ENCODE measurements at regions not wholly inside any gene's neighbourhood (a gene's known extent, or its start where the extent isn't known, plus 50 kb on each side); places are given as distances from the start of the nearest gene placed in this dataset.

- H3K9ac ChIP-seq (ENCODE audit: extremely low read depth, low read length, poor library complexity, severe bottlenecking), result no peak overlapping the region
- H3K9me3 ChIP-seq (ENCODE audit: control insufficient read depth, low read length), result peaks cover 6% of the 10 kb centered on the region
- no peak overlapping the region for H3K27ac ChIP-seq (ENCODE audit: low read depth, low read length)
- H3K4me1 ChIP-seq (ENCODE audit: control insufficient read depth, insufficient read depth, low read length), result no peaks in the 10 kb centered on the region
- WGBS, 2 experiments (ENCODE audit: insufficient coverage in 1 of 2, insufficient read length in 1 of 2), result 93 to 94% methylated on average over 3 to 5 of the region's 5 CpGs
- no peaks in the 10 kb centered on the region for H3K36me3 ChIP-seq (ENCODE audit: control insufficient read depth, insufficient read depth, low read length)
- H3K4me3 Mint-ChIP-seq, result no peak overlapping the region
- no peaks in the 10 kb centered on the region for H3K36me3 Mint-ChIP-seq (ENCODE audit: low read depth)
- TF ChIP-seq CTCF (conservative IDR thresholded peaks at IDR 0.05), result no peak
- no peaks in the 10 kb centered on the region for H3K4me1 Mint-ChIP-seq
- no peaks in the 10 kb centered on the region for H3K27me3 ChIP-seq (ENCODE audit: control insufficient read depth, insufficient read depth, low read length, poor library complexity, severe bottlenecking)
- peaks cover 2% of the 10 kb centered on the region for H3K27me3 Mint-ChIP-seq (ENCODE audit: insufficient read depth)
- H3K27ac Mint-ChIP-seq, result no peak overlapping the region
- no peak overlapping the region for H3K4me3 ChIP-seq (ENCODE audit: low read length)
- H3K9me3 Mint-ChIP-seq, result no peaks in the 10 kb centered on the region
- DNase-seq, result no peak
These were observed 138.3 kb upstream of the CDYL start for GRCh38 chr6:4637691-4638433.

- Histone ChIP-seq H3K27me3 (ENCODE audit: control insufficient read depth, insufficient read depth, low read length, poor library complexity, severe bottlenecking) (no peaks in the 10 kb centered on the region), H3K9ac (ENCODE audit: extremely low read depth, low read length, poor library complexity, severe bottlenecking) (no peak overlapping the region), H3K4me1 (ENCODE audit: control insufficient read depth, insufficient read depth, low read length) (no peaks in the 10 kb centered on the region), H3K36me3 (ENCODE audit: control insufficient read depth, insufficient read depth, low read length) (no peaks in the 10 kb centered on the region), H3K27ac (ENCODE audit: low read depth, low read length) (no peak overlapping the region), H3K9me3 (ENCODE audit: control insufficient read depth, low read length) (peaks cover 2% of the 10 kb centered on the region), H3K4me3 (ENCODE audit: low read length) (no peak overlapping the region)
- Mint-ChIP-seq H3K27me3 (ENCODE audit: insufficient read depth) (peaks cover 2% of the 10 kb centered on the region), H3K4me1 (no peaks in the 10 kb centered on the region), H3K27ac (no peak overlapping the region), H3K4me3 (no peak overlapping the region), H3K36me3 (ENCODE audit: low read depth) (no peaks in the 10 kb centered on the region), H3K9me3 (no peaks in the 10 kb centered on the region)
- WGBS, 2 experiments (ENCODE audit: insufficient coverage in 1 of 2, insufficient read length in 1 of 2), result 95 to 100% methylated on average over 2 of the region's 2 CpGs
- no peak for DNase-seq
- TF ChIP-seq CTCF (conservative IDR thresholded peaks at IDR 0.05), result no peak
These were observed 139.4 kb upstream of the CDYL start for GRCh38 chr6:4636881-4637224.

GRCh38 chr6:4636191-4636880 lies 139.9 kb upstream of the CDYL start:
- no peaks in the 10 kb centered on the region for H3K4me1 ChIP-seq (ENCODE audit: control insufficient read depth, insufficient read depth, low read length)
- H3K4me3 ChIP-seq (ENCODE audit: low read length), result no peak overlapping the region
- H3K36me3 ChIP-seq (ENCODE audit: control insufficient read depth, insufficient read depth, low read length), result no peaks in the 10 kb centered on the region
- no peaks in the 10 kb centered on the region for H3K27me3 ChIP-seq (ENCODE audit: control insufficient read depth, insufficient read depth, low read length, poor library complexity, severe bottlenecking)
- WGBS, 2 experiments (ENCODE audit: insufficient coverage in 1 of 2, insufficient read length in 1 of 2), result 94 to 95% methylated on average over 10 to 14 of the region's 14 CpGs
- Mint-ChIP-seq H3K4me3 (no peak overlapping the region), H3K36me3 (ENCODE audit: low read depth) (no peaks in the 10 kb centered on the region), H3K27me3 (ENCODE audit: insufficient read depth) (no peaks in the 10 kb centered on the region), H3K9me3 (no peaks in the 10 kb centered on the region), H3K27ac (no peak overlapping the region), H3K4me1 (no peaks in the 10 kb centered on the region)
- no peak overlapping the region for H3K27ac ChIP-seq (ENCODE audit: low read depth, low read length)
- no peak for TF ChIP-seq CTCF (conservative IDR thresholded peaks at IDR 0.05)
- peaks cover 3% of the 10 kb centered on the region for H3K9me3 ChIP-seq (ENCODE audit: control insufficient read depth, low read length)
- no peak overlapping the region for H3K9ac ChIP-seq (ENCODE audit: extremely low read depth, low read length, poor library complexity, severe bottlenecking)
- DNase-seq, result no peak

All from endodermal cell (in vitro differentiated cells).